HG03103 (cell line): ENCODE measurements at regions not wholly inside any gene's neighbourhood (a gene's known extent, or its start where the extent isn't known, plus 50 kb on each side); places are given as distances from the start of the nearest gene placed in this dataset.
"Not testable (repeated sequence)": the region's sequence is repeated elsewhere in the genome, so short reads cannot be mapped to it uniquely, and the experiment has no call there.

Source experiments
- ATAC-seq: cut with Tn5 transposase; IDR thresholded peaks from one replicate; pipeline ENCODE4 v1.9.1; 2021; ENCODE audit warnings: low read depth; ENCODE audit not compliant: unreplicated experiment

- no peak for ATAC-seq
Observed at GRCh38 chr9:15372455-15372854, 50.2 kb upstream of the SNAPC3 start.

DNA sequence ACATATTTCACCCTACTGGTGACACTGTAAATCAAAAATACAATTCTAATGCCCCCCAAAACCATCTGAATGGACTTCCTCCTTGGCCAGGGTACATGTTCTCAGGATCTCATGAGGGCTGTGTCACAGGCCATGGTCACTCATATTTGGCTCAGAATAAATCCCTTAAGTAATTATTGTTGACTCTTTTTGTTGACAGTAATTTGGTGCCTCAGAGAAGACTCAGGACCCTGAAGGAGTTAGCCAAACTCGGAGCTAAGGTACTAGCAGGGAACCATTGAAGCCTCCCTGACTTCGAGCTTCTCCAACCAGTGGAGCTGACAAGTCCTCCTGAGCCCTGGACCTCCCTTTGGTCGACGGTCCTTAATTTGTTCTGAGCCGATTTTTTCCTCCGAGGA is 51.2 kb upstream of the SNAPC3 start:
- ATAC-seq = no peak

GRCh38 chr9:15370466-15371447 is 51.9 kb upstream of the SNAPC3 start:
- no peak for ATAC-seq

- no peak for ATAC-seq
Observed at GRCh38 chr9:15369871-15370270, 52.8 kb upstream of the SNAPC3 start.

- ATAC-seq = no peak
Observed at GRCh38 chr9:15369238-15369637, 53.4 kb upstream of the SNAPC3 start.

- ATAC-seq = not testable (repeated sequence)
Observed at GRCh38 chr9:15364975-15365553, 57.6 kb upstream of the SNAPC3 start.

DNA sequence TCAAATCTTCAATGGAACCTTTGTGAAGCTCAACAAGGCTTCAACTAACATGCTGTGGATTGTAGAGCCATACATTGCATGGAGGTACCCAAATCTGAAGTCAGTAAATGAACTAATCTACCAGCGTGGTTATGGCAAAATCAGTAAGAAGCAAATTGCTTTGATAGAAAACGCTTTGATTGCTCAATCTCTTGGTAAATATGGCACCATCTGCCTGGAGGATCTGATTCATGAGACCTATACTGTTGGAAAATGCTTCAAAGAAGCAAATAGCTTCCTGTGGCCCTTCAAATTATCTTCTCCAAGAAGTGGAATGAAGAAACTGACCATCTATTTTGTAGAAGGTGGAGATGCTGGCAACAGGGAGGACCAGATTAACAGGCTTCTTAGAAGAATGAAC is 54.7 kb upstream of the TTC39B start:
- no peak for ATAC-seq

DNA sequence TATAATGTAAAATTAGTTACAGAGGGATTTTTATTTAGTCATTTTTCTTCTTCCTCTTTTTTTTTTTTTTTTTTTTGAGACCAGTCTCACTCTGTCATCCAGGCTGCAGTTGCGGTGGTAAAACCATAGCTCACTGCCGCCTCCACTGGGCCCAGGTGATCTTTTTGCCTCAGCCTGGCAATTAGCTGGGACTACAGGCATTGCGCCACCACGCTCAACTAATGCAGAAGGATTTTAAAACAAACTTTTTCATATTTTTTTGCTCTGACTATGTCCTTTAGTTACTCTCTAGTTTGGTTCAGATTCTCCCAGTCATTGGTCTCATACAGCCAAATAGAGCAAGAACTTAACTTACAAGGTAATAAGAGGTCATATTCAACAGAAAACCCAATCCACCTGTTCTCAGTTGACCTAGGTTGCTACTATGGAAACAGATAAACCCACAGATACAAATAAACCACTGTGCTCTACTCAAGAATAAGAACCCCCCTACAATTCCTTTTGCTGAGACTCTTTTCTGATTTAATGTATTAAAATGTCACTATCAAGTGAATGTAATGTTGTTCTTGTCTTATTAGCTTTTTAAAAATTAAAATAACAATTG is 50.1 kb upstream of the TTC39B start:
- peak; percentile 99 for ATAC-seq
